Esophagus muscularis mucosa (tissue), 3 donors: ENCODE measurements at regions not wholly inside any gene's neighbourhood (a gene's known extent, or its start where the extent isn't known, plus 50 kb on each side); places are given as distances from the start of the nearest gene placed in this dataset.

Experiments
- EP300 ChIP-seq: sonication (generic); formaldehyde crosslinking; IDR thresholded peaks from one replicate; pipeline ENCODE4 v1.6.1; 2017; ENCODE audit warnings: antibody characterized with exemption
- TF ChIP-seq, protein P1 (sequence below), 3 experiments: fragments of 200-600 bp in 2 of 3; fragments of 450-650 bp in 1 of 3; sonication (generic) in 2 of 3; IDR thresholded peaks; one replicate each; pipeline ENCODE4 v1.5.1; 2017 to 2019; ENCODE audit warnings: antibody characterized with exemption in 3 of 3, mild to moderate bottlenecking in 2 of 3, moderate library complexity in 1 of 3

DNA sequence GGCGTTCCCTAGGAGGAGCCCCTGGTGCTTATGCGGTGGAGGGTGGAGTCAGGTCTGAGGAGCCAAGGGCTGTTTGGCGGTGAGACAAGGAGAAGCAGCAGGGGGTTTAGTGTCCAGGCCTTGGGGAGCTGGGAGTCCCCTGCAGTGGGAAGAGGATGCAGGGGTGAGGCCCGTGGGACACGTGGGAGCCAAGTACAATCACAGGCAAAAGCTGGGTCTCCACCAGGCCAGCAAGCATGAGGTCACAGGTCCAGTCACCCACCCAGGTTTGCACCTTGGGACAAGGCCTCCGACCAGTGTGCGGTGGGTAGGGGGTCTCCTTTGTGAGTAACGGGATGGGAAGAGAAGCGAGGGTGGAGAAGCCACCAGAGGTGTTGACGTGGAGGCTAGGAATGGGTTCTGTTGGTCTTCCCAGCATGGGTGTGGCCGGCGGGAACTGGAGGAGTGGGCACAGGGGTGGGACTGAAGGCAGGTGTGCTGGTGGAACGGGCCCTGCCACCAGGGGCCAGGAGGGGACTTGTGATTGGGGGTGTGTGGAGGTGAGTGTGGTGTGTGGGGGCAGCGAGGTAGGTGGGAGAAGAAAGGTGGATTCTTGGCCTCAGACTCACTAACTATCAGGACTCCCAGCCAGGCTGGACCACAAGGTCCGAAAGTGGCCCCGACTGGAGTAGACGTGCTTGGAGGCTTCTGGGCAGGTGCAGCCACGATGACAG is 953.6 kb downstream of the TBC1D22A start:
- TF ChIP-seq, protein P1, sequence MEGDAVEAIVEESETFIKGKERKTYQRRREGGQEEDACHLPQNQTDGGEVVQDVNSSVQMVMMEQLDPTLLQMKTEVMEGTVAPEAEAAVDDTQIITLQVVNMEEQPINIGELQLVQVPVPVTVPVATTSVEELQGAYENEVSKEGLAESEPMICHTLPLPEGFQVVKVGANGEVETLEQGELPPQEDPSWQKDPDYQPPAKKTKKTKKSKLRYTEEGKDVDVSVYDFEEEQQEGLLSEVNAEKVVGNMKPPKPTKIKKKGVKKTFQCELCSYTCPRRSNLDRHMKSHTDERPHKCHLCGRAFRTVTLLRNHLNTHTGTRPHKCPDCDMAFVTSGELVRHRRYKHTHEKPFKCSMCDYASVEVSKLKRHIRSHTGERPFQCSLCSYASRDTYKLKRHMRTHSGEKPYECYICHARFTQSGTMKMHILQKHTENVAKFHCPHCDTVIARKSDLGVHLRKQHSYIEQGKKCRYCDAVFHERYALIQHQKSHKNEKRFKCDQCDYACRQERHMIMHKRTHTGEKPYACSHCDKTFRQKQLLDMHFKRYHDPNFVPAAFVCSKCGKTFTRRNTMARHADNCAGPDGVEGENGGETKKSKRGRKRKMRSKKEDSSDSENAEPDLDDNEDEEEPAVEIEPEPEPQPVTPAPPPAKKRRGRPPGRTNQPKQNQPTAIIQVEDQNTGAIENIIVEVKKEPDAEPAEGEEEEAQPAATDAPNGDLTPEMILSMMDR (IDR thresholded peaks at IDR 0.05) = no peak
- no peak for TF ChIP-seq EP300
